A673 (cell line): ENCODE measurements at regions not wholly inside any gene's neighbourhood (a gene's known extent, or its start where the extent isn't known, plus 50 kb on each side); places are given as distances from the start of the nearest gene placed in this dataset.

Experiments
- BruUV-seq: library from RNA; stranded (reverse); fragments of 400-500 nt; replicated peaks from 2 replicates; lab custom pipeline; 2021; lab: Mats Ljungman, UMichigan
- CTCF ChIA-PET: fragments of 300-600 bp; sonication (Branson Sonifier 250); formaldehyde crosslinking; loops from one replicate; lab custom pipeline; 2022; ENCODE audit warnings: antibody characterized with exemption; lab: Charles Lee
- POLR2A ChIA-PET: fragments of 300-600 bp; sonication (Branson Sonifier 250); formaldehyde crosslinking; loops from one replicate; lab custom pipeline; 2022; ENCODE audit warnings: antibody characterized with exemption; ENCODE audit not compliant: low non-redundant PET; lab: Charles Lee
- DNase-seq: peaks from one replicate; pipeline ENCODE4 v3.0.0-alpha.2; 2015; ENCODE audit warnings: low spot score
- H3K27ac ChIP-seq: fragments of 200-600 bp; sonication (generic); 2 replicates; pipeline ENCODE4 v1.5.1; 2016; ENCODE audit warnings: mixed run types, low read depth, mild to moderate bottlenecking, mixed read lengths, antibody characterized with exemption, low read length; ENCODE audit not compliant: poor library complexity, severe bottlenecking
- H3K27me3 ChIP-seq: fragments of 200-600 bp; sonication (generic); replicated peaks from 2 replicates; pipeline ENCODE4 v1.6.1; 2017; ENCODE audit warnings: mixed run types, low read depth, mild to moderate bottlenecking, mixed read lengths, antibody characterized with exemption, low read length; ENCODE audit not compliant: insufficient read depth, poor library complexity
- H3K36me3 ChIP-seq: fragments of 200-600 bp; sonication (generic); 2 replicates; pipeline ENCODE4 v1.6.1; 2016; ENCODE audit warnings: mixed run types, mild to moderate bottlenecking, mixed read lengths, antibody characterized with exemption, low read length; ENCODE audit not compliant: insufficient read depth, poor library complexity, severe bottlenecking
- H3K4me1 ChIP-seq: fragments of 200-600 bp; sonication (generic); 2 replicates; pipeline ENCODE4 v1.6.1; 2017; ENCODE audit warnings: mixed run types, mild to moderate bottlenecking, mixed read lengths, antibody characterized with exemption, low read length; ENCODE audit not compliant: insufficient read depth, poor library complexity, severe bottlenecking
- H3K4me3 ChIP-seq: fragments of 200-600 bp; sonication (generic); 2 replicates; pipeline ENCODE4 v1.5.1; 2016; ENCODE audit warnings: low read depth, mixed run types, mild to moderate bottlenecking, mixed read lengths, low read length; ENCODE audit not compliant: poor library complexity, severe bottlenecking
- H3K9me3 ChIP-seq: fragments of 200-600 bp; sonication (generic); 2 replicates; pipeline ENCODE4 v1.6.1; 2016; ENCODE audit warnings: mixed run types, low read depth, mild to moderate bottlenecking, mixed read lengths, antibody characterized with exemption, low read length; ENCODE audit not compliant: poor library complexity, severe bottlenecking
- CTCF ChIP-seq: fragments of 300-800, 200-600 bp; sonication (generic); conservative IDR thresholded peaks from 2 replicates; pipeline ENCODE4 v1.5.1; 2017; ENCODE audit warnings: low read depth, mild to moderate bottlenecking, antibody characterized with exemption, low read length, moderate library complexity, mixed read lengths
- EZH2 ChIP-seq: fragments of 200-600 bp; sonication (generic); IDR thresholded peaks from 2 replicates; pipeline ENCODE4 v1.6.1; 2017; ENCODE audit warnings: borderline replicate concordance, low read depth, mild to moderate bottlenecking, mixed read lengths, antibody characterized with exemption, low read length; ENCODE audit not compliant: poor library complexity, severe bottlenecking
- intact Hi-C: fragments of 100-400 bp; cut with micrococcal nuclease; formaldehyde crosslinking; loops from one replicate; pipeline ENCODE4 v1.10.0; 2022; ENCODE audit not compliant: unreplicated experiment

- POLR2A ChIA-PET: no interaction called here
- intact Hi-C loops: no loop called here
- DNase-seq: no peak
- no peaks in the 10 kb centered on the region for H3K4me1 ChIP-seq
- CTCF ChIA-PET: no interaction called here
- H3K27me3 ChIP-seq: no peaks in the 10 kb centered on the region
- H3K4me3 ChIP-seq: no peak overlapping the region
- BruUV-seq: no TSS peak
- H3K27ac ChIP-seq: no peak overlapping the region
- H3K9me3 ChIP-seq: no peaks in the 10 kb centered on the region
- TF ChIP-seq CTCF (no peak), EZH2 (no peak)
- H3K36me3 ChIP-seq: no peaks in the 10 kb centered on the region
These were observed 137.6 kb upstream of the HNMT start for GRCh38 chr2:137826373-137827372.

GRCh38 chr2:137828624-137829023 lies 135.6 kb upstream of the HNMT start:
- Histone ChIP-seq H3K27ac (no peak overlapping the region), H3K4me1 (no peaks in the 10 kb centered on the region), H3K36me3 (no peaks in the 10 kb centered on the region), H3K4me3 (no peak overlapping the region), H3K9me3 (no peaks in the 10 kb centered on the region), H3K27me3 (no peaks in the 10 kb centered on the region)
- BruUV-seq: no TSS peak
- ChIA-PET POLR2A (no interaction called here), CTCF (no interaction called here)
- intact Hi-C loops: no loop called here
- TF ChIP-seq CTCF (no peak), EZH2 (no peak)
- DNase-seq: no peak

- no peaks in the 10 kb centered on the region for H3K9me3 ChIP-seq
- H3K27me3 ChIP-seq: no peaks in the 10 kb centered on the region
- no peak overlapping the region for H3K4me3 ChIP-seq
- TF ChIP-seq CTCF: no peak
- no peak for TF ChIP-seq EZH2
- no peak overlapping the region for H3K27ac ChIP-seq
- ChIA-PET CTCF (interaction anchor here (0.6 kb wide), 1 partner anchor 9 kb away, joined by 3 read pairs; no protein-coding TSS in a partner anchor), POLR2A (no interaction called here)
- H3K36me3 ChIP-seq: no peaks in the 10 kb centered on the region
- H3K4me1 ChIP-seq: no peaks in the 10 kb centered on the region
- no peak for DNase-seq
- no TSS peak for BruUV-seq
- intact Hi-C loops: no loop called here
These were observed 135.0 kb upstream of the HNMT start for GRCh38 chr2:137829251-137829650.
